GM18526 (cell line): ENCODE measurements at regions not wholly inside any gene's neighbourhood (a gene's known extent, or its start where the extent isn't known, plus 50 kb on each side); places are given as distances from the start of the nearest gene placed in this dataset.

Experiments
- POLR2A ChIP-seq: IDR thresholded peaks from 3 replicates; pipeline ENCODE4 v1.6.1; 2011; ENCODE audit not compliant: insufficient read length; ENCODE audit errors: extremely low read depth

DNA sequence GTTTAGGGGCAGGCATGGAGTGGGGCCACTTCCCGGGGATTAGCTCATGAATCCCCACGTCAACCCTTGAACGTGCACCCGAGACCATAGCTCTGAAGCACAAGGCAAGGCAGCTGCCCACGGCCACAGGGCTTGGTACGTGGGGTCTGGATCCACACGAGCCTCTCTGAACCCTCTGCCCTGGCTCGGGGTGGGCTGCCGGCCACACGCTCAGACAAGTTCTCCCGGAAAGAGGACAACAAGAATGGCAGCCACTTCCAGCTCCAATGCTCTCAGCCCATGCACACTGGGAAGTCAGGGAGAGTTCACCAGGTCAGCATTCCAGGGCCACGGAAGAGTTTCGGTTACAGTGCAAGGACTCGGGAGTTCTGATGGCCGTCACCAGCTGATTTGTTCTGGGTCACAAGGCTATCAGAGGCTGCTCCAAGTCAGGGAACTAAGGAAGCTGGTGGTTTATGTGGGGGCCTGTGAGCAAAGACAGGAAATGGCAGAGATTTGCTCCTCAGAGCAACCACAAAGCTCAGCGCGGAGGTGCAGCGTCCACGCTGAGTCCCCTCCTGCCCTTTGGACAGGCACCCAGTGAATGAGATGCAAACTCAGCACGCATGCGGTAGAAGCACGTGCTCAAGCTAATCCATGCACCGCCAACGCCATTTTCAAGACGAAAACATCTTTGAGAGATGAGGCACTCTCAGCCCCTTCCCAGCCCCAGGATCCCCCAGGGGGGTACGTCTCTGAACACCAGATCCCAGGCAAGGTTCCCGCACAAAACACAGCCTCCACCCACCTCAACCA lies 356.4 kb downstream of the FOXL1 start:
- no peak for TF ChIP-seq POLR2A

DNA sequence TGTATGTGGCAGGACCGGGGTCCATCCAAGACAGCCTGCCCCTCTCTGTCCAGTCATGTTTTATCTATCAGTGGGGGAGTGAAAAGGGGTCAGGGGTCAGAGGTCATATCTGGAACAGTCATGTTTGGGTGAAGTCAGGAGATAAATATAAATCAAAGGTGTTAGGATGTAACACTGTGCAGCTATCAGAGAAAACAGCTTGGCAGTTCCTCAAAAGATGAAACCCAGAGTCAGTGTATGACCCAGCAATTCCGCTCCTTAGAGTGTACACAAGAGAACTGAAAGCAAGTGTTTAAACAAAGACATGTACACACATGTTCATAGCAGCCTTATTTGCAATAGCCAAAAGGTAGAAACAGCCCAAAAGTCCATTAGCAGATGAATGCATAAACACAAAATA lies 361.3 kb downstream of the FOXL1 start:
- no peak for TF ChIP-seq POLR2A

DNA sequence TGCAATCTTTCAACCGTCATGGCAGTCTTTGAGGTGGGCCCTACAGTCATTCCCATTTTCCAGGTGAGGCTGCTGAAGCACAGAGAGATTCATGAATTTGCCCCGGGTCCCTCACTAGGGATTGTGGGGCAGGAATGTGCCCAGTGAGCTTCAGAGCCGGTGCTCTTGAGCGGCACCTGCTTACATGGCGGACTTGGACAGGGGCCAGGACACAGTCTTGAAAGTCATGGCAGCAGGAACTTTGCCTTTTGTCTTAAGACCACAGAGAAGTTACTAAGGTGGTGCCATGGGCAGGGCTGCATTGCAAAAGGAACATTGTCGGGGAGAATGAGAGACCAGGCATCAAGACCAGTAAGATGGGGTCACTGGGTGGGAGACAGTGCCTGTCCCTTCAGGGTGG lies 363.4 kb downstream of the FOXL1 start:
- TF ChIP-seq POLR2A, result no peak

DNA sequence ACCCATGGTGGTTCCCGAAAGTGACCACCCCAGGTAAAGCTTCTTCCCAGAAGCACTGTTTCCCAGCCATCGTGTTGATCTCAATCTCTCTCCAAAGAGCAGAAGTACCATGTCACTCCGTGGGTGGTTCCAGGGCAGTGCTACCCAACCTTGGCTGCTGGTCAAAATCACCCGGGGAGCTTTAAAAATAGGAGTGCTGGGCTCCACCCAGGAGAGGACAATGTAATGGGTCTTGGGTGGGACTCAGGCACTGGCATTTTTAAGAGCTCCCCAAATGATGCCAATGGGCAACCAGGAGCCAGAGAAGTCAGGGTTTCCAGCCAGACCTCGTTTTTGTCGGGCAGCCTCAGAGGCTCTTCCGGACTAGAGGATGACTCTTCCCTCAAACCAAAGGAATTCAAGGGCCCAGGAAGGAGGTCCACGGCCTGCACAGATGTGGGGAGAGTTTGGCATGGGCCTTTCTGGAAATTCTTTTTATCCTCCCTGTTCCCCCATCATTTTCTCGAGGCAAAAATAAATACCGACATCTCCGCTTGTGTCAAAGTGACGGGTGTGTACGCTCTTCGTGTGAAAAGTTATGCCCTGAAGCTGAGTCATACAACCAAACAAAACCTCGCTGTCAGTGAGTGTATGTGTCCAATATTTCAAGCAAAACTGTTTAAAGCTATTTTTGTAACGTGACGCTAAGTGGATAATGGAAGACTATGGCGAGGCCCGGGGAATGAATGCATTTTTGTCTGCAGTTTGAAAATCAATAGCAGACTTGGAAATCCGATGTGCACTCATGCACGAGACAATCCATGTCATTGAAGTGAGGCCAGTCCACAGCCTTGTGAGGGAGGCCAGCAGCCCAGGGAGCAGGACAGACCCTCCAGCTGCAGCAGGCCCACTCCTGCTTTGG lies 364.1 kb downstream of the FOXL1 start:
- TF ChIP-seq POLR2A, result no peak

DNA sequence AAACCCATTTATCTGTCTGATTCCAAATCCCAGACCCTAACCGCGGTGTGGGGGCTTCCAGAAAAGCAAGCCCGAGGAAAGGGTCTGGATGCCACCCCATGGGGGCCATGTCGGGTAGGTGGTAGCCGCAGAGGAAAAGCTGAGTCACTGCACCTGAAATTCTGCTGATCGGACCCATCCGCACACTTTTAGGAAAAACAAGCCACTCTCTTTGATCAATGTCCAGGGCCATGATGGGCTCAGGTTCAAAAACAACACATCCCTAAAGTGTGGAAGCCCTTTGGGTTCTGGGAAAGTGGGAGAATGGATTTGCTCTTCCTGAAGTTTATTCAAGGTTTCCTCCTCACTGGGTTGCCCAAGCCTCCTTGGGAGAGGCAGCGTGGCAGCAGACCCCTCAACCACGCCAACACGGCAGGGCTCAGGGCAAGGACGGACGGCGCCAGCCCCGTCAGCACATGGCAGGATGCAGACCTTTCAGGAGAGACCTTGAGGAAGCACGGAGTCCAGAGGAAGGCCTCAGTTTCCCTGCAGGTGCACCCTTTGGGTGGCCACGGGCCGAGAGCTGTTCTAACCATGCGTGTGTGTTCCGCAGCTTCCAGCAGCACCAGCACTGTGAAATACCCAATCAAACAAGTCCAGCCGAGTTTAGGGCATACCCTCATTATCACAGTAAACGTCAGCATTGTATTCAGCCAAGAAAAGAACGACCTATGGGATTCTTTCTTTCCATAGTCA lies 367.0 kb downstream of the FOXL1 start:
- no peak for TF ChIP-seq POLR2A

DNA sequence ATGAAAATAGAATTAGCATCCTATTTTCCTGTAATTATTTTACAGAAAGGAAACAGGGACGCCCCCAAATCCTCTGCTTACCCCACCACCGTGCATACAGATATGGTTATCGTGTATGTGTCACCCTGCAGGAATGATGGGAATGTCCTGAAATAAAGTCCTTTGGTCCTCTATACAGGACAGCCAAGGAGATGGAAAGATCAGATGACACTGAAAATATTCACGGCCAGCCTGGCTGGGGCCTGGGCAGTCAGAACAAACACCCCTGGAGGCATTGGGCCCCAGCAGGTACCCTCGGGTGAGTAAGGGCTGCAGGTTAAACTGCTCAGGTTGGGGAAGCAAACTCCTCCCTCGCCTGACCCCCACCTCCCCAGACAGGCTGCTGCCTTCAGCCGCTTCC lies 368.0 kb downstream of the FOXL1 start:
- TF ChIP-seq POLR2A, result no peak

DNA sequence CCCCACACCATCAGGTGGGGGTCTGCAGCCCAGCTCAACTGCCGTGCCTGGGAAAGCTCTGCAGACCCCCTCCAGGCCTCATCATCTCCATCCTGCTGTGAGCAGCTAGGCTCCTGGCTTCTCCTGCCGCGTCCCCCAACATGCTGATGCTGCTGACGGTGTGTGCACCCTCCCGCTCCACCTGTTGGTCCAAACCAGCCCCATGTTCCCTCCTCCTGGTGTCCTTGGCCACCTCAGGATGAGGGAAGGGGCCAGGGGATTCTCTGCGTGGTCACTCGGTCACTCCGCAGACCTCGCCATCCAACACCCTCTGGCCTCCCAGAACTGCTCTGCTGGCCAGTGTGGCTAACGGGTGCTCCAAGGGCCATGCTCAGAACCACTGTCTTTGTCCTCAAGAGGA lies 368.6 kb downstream of the FOXL1 start:
- TF ChIP-seq POLR2A, result no peak

DNA sequence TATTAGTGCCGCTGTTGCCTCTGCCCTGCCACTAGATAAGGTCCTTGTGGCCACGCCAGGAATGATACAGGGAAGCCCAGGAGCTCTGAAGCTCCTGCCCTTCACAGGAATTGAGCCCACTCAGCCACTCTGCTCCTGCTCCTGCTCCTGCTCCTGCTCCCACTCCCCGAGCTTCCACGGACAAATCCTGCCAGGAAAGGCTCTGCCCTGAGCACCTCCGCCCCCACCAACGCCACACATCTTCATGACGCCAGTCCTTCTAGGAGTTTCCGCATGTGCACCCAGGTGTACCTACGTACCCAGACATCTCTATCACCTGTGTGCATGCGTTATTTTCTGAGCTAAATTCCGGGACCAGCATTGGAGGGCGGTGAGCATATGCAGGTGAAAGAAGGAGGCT lies 369.1 kb downstream of the C16orf95 start:
- TF ChIP-seq POLR2A, result no peak

DNA sequence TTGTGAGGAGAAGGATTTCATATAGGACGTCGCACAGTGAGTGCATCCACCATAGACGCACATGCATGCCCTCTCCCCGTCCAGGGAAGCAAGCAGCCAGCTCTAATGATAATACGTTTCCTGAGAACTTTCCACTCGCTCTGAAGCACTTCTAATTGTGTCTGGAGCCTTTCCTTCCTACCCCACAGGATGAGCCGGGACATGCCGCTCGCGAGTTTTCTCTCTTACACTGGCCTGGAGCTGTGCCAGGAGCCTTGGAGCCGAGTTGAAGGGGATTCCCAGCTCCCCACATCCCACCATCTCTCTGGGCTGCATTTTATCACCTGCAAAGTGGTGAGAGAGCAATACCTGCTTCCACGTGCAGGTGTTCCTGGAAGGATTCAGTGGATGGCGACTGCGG lies 368.1 kb downstream of the C16orf95 start:
- TF ChIP-seq POLR2A, result no peak

DNA sequence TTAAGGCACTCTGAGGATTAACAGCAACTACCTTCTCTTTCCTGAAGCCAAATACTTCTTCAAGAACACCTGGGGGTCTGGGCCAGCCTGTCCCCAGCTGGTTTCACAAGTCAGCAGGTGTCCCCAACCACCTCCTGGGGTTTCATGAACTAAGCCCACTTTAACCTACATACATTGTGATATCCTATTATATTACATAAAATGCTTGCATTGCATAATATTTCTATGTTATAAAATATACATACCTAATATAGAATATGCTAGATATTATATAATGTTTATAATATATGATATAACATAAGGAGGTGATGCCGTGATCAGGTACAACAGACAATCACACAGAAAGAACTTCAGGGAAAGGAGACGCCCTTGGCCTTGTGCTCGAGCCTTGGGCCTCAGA lies 367.6 kb downstream of the C16orf95 start:
- no peak for TF ChIP-seq POLR2A

DNA sequence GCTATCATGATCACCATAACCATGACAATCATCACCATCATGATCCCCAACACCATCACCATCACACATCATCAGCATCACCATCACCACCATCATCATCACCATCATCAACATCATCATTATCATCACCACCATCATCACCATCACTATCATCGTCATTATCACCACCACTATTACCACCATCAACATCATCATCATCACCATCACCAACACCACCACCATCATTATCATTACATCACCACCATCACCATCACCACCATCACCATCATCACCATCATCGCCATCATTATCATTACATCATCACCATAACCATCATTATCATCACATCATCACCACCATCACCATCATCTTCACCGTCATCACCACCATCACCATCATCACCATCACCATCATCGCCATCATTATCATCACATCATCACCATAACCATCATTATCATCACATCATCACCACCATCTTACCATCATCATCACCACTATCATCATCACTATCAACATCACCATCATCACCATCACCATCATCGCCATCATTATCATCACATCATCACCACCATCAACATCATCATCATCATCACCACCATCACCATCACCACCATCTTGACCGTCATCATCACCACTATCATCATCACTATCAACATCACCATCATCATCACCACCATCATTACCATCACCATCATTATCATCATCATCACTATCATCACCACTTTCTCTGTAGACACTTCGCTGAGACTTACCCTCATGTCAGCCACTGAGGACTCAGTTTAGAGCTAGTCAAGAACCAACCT lies 366.0 kb downstream of the C16orf95 start:
- no peak for TF ChIP-seq POLR2A

DNA sequence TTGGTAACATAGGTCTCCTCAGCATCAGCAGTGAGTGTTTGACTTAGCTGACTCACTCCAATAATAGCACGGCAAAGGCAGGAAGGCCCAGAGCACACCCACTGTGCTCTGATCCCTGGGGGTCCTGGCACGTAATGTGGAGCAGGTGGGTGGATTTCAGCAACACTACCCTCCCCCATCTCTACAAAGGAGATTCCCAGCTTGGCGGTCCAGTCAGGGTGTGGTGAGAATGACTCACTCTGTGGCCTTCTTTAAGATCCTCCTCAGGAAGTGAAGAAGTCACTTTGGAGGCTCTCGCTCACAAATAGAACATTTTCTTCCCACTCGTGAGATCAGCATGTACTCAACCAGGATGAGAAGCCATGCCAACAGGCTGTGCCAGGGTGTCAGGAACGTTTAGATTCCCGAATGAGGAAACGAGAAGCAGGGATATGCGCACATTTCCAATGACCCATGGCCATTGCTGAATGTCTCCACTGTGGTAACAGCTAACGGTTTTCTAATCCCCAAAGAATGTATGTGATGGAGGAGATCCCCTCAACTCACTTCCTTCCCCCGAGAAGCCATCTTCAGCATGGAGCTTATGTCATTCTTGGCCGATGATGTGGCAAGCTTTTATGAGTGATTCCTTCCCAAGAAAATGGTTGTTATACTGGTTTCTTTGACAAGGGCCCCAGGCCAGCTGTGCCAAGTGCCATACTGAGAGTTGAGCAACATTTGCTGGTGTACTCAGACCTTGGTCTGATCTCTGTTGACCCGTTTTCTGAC lies 365.2 kb downstream of the C16orf95 start:
- TF ChIP-seq POLR2A, result no peak

DNA sequence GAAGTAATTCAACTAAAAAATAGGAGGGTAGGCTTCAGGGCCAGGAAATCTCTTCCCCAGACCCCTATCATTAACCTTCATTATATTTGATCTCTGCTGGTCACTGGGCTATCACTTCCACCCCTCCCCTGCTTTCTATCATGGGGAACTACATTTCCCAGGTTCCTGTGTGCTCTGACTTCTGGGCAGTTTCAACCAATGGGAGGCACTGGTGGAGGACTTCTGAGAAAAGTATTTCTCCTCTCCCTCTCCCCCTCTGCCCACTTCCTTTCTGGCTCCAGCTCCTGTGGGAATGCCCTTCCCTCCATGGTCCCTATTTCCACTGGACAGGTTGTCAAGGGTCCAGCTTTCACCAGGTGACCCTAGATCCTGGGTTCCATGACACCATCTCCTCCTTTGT lies 364.4 kb downstream of the C16orf95 start:
- no peak for TF ChIP-seq POLR2A
